ENCODE measurements at regions not wholly inside any gene's neighbourhood (a gene's known extent, or its start where the extent isn't known, plus 50 kb on each side); places are given as distances from the start of the nearest gene placed in this dataset.

DNA sequence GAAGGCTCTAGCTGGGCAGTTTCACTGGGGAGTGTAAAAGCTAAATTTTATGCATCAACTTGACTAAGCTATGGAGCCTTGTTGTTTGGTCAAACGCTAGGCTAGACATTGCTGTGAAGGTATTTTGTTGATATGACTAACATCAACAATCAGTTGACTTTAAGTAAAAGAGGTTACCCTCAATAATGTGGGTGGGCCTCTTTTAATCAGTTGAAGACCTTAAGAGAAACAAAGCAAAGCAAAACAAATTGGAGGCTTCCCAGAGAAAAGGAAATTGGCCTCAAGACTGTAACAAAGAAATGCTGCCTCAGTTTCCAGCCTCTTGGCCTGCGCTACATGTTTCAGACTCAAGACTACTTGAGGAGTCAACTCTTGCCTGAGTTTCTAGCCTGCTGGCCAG is 50.0 kb upstream of the TSC22D1 start:
- TF ChIP-seq, protein P1, sequence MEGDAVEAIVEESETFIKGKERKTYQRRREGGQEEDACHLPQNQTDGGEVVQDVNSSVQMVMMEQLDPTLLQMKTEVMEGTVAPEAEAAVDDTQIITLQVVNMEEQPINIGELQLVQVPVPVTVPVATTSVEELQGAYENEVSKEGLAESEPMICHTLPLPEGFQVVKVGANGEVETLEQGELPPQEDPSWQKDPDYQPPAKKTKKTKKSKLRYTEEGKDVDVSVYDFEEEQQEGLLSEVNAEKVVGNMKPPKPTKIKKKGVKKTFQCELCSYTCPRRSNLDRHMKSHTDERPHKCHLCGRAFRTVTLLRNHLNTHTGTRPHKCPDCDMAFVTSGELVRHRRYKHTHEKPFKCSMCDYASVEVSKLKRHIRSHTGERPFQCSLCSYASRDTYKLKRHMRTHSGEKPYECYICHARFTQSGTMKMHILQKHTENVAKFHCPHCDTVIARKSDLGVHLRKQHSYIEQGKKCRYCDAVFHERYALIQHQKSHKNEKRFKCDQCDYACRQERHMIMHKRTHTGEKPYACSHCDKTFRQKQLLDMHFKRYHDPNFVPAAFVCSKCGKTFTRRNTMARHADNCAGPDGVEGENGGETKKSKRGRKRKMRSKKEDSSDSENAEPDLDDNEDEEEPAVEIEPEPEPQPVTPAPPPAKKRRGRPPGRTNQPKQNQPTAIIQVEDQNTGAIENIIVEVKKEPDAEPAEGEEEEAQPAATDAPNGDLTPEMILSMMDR (IDR thresholded peaks at IDR 0.05 in 8 of 11, conservative IDR thresholded peaks at IDR 0.05 in 3 of 11) = no peak
- TF ChIP-seq POLR2AphosphoS5 (IDR thresholded peaks at IDR 0.05) = no peak

All from spleen (tissue), 7 donors.